ENCODE measurements at regions not wholly inside any gene's neighbourhood (a gene's known extent, or its start where the extent isn't known, plus 50 kb on each side); places are given as distances from the start of the nearest gene placed in this dataset.

DNA sequence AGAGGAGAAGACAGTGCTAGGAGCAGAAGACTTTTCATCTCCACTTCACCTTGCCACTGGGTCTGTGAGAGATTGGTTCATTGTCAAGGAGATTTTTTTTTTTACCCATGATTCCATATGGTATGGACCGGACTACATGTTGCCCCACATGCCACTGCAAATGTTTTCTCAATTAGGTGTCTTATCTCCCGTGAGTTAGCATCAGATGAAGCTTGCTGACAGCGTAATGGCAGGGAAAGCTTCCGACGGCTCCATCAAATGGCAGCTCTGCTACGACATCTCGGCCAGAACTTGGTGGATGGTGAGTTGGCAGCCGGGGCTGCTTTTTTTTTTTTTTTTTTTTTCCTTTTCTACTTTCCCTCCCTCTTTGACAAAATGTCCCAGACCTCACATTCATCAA lies 217.2 kb upstream of the NFIA start:
- H3K4me1 Mint-ChIP-seq: peaks cover 23 to 25% of the 10 kb centered on the region in 2 experiments
- Histone ChIP-seq H2BK120ac (ENCODE audit: low read depth, low read length, poor library complexity, severe bottlenecking) (no peak overlapping the region), H3K4ac (ENCODE audit: low read depth, low read length) (no peak overlapping the region), H3K56ac (ENCODE audit: insufficient read length, low read depth, low read length) (no peak overlapping the region), H3K27ac (ENCODE audit: insufficient read length, low read depth, low read length) (no peak overlapping the region), H2BK20ac (ENCODE audit: low read depth, low read length, poor library complexity, severe bottlenecking) (no peak overlapping the region), H3K79me1 (ENCODE audit: insufficient read depth, low read depth, low read length, poor library complexity, severe bottlenecking) (no peaks in the 10 kb centered on the region), H3K9ac (ENCODE audit: extremely low read depth, insufficient read length, low read length) (no peak overlapping the region), H2AFZ (ENCODE audit: low read length) (no peak overlapping the region), H3T11ph (ENCODE audit: low read length) (no peak overlapping the region), H2BK15ac (ENCODE audit: low read depth, low read length) (no peak overlapping the region), H4K8ac (replicated peaks; ENCODE audit: insufficient read length, low read depth, low read length) (no peak overlapping the region), H3K4me2 (ENCODE audit: insufficient read depth, insufficient read length, low read length) (no peak overlapping the region), H4K20me1 (ENCODE audit: control insufficient read depth, insufficient read depth, insufficient read length) (no peaks in the 10 kb centered on the region), H3K23me2 (ENCODE audit: insufficient read length, low read depth, low read length, poor library complexity, severe bottlenecking) (no peaks in the 10 kb centered on the region), H2BK5ac (ENCODE audit: insufficient read length, low read length) (no peak overlapping the region), H4K5ac (ENCODE audit: insufficient read length, low read depth, low read length) (no peak overlapping the region), H3K4me1 (ENCODE audit: insufficient read depth, low read length) (peaks cover 5% of the 10 kb centered on the region; the same call in 1 of the 2 replicates), H2BK12ac (ENCODE audit: insufficient read length, low read depth, low read length) (no peak overlapping the region), H3K9me3 (ENCODE audit: control insufficient read depth, low read depth, low read length) (no peaks in the 10 kb centered on the region), H4K91ac (ENCODE audit: insufficient read length, low read depth, low read length) (no peak overlapping the region), H3K23ac (ENCODE audit: insufficient read length, low read depth, low read length) (no peak overlapping the region), H3K27me3 (ENCODE audit: insufficient read depth, low read length) (no peaks in the 10 kb centered on the region), H3K18ac (ENCODE audit: insufficient read length, low read depth, low read length) (no peak overlapping the region), H2AK5ac (ENCODE audit: insufficient read length, low read length) (no peak overlapping the region), H3K14ac (ENCODE audit: insufficient read depth, low read length) (no peak overlapping the region), H3K79me2 (ENCODE audit: insufficient read depth, low read length) (no peaks in the 10 kb centered on the region)
- no peaks in the 10 kb centered on the region; the same call in 1 of the 2 replicates for H3K27me3 Mint-ChIP-seq (ENCODE audit: low read depth)
- no peak for DNase-seq
- H3K9me3 Mint-ChIP-seq: no peaks in the 10 kb centered on the region; a peak in 1 of 5 replicates
- WGBS (ENCODE audit: extremely low coverage, insufficient read length, low lambda C conversion rate): no CpG with 5 or more reads among the region's 8 CpGs
- no peaks in the 10 kb centered on the region; a peak in 1 of 7 replicates for H3K36me3 Mint-ChIP-seq (ENCODE audit: insufficient read depth in 1 of 3, low read depth in 3 of 3)
- TF ChIP-seq, protein P1, sequence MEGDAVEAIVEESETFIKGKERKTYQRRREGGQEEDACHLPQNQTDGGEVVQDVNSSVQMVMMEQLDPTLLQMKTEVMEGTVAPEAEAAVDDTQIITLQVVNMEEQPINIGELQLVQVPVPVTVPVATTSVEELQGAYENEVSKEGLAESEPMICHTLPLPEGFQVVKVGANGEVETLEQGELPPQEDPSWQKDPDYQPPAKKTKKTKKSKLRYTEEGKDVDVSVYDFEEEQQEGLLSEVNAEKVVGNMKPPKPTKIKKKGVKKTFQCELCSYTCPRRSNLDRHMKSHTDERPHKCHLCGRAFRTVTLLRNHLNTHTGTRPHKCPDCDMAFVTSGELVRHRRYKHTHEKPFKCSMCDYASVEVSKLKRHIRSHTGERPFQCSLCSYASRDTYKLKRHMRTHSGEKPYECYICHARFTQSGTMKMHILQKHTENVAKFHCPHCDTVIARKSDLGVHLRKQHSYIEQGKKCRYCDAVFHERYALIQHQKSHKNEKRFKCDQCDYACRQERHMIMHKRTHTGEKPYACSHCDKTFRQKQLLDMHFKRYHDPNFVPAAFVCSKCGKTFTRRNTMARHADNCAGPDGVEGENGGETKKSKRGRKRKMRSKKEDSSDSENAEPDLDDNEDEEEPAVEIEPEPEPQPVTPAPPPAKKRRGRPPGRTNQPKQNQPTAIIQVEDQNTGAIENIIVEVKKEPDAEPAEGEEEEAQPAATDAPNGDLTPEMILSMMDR (conservative IDR thresholded peaks at IDR 0.05): no peak
- H3K4me3 Mint-ChIP-seq: no peak overlapping the region
- H3K27ac Mint-ChIP-seq: no peak overlapping the region; a peak in 1 of 7 replicates
